ENCODE measurements at regions not wholly inside any gene's neighbourhood (a gene's known extent, or its start where the extent isn't known, plus 50 kb on each side); places are given as distances from the start of the nearest gene placed in this dataset.

GRCh38 chrX:39618178-39618577, 479.6 kb downstream of the BCOR start:
- H3K79me2 ChIP-seq (ENCODE audit: insufficient read depth, low read length), result no peaks in the 10 kb centered on the region
- H3K27ac ChIP-seq (ENCODE audit: insufficient read length, low read depth, low read length), result no peak overlapping the region
- H3T11ph ChIP-seq (ENCODE audit: low read length), result no peak overlapping the region
- Mint-ChIP-seq H3K4me3 (no peak overlapping the region), H3K27me3 (ENCODE audit: low read depth) (peaks cover 23% of the 10 kb centered on the region), H3K9me3 (peaks cover 77 to 81% of the 10 kb centered on the region in 2 experiments), H3K36me3 (ENCODE audit: insufficient read depth in 1 of 3, low read depth in 3 of 3) (peaks cover 10 to 26% (median 20%) of the 10 kb centered on the region in 3 experiments; a peak in 6 of 7 replicates), H3K4me1 (peaks cover 24 to 29% of the 10 kb centered on the region in 2 experiments), H3K27ac (no peak overlapping the region)
- WGBS (ENCODE audit: extremely low coverage, insufficient read length, low lambda C conversion rate), result no CpG with 5 or more reads among the region's 1 CpG
- no peak overlapping the region for H2AFZ ChIP-seq (ENCODE audit: low read length)
- peaks cover 7% of the 10 kb centered on the region; the same call in 1 of the 2 replicates for H3K4me1 ChIP-seq (ENCODE audit: insufficient read depth, low read length)
- H3K9me3 ChIP-seq (ENCODE audit: control insufficient read depth, low read depth, low read length), result no peaks in the 10 kb centered on the region
- no peak overlapping the region for H3K18ac ChIP-seq (ENCODE audit: insufficient read length, low read depth, low read length)
- H3K23me2 ChIP-seq (ENCODE audit: insufficient read length, low read depth, low read length, poor library complexity, severe bottlenecking), result peaks cover 3% of the 10 kb centered on the region
- H2BK15ac ChIP-seq (ENCODE audit: low read depth, low read length), result no peak overlapping the region
- no peak overlapping the region for H3K9ac ChIP-seq (ENCODE audit: extremely low read depth, insufficient read length, low read length)
- no peak overlapping the region for H2BK12ac ChIP-seq (ENCODE audit: insufficient read length, low read depth, low read length)
- H3K23ac ChIP-seq (ENCODE audit: insufficient read length, low read depth, low read length), result no peak overlapping the region
- H4K20me1 ChIP-seq (ENCODE audit: control insufficient read depth, insufficient read depth, insufficient read length), result peaks cover 2% of the 10 kb centered on the region
- H3K14ac ChIP-seq (ENCODE audit: insufficient read depth, low read length), result no peak overlapping the region
- H3K4ac ChIP-seq (ENCODE audit: low read depth, low read length), result no peak overlapping the region
- H4K91ac ChIP-seq (ENCODE audit: insufficient read length, low read depth, low read length), result no peak overlapping the region
- H3K79me1 ChIP-seq (ENCODE audit: insufficient read depth, low read depth, low read length, poor library complexity, severe bottlenecking), result no peaks in the 10 kb centered on the region
- no peaks in the 10 kb centered on the region for H3K27me3 ChIP-seq (ENCODE audit: insufficient read depth, low read length)
- no peak overlapping the region for H2BK120ac ChIP-seq (ENCODE audit: low read depth, low read length, poor library complexity, severe bottlenecking)
- no peak overlapping the region for H3K56ac ChIP-seq (ENCODE audit: insufficient read length, low read depth, low read length)
- H2AK5ac ChIP-seq (ENCODE audit: insufficient read length, low read length), result no peak overlapping the region
- H4K5ac ChIP-seq (ENCODE audit: insufficient read length, low read depth, low read length), result no peak overlapping the region
- no peak overlapping the region for H3K4me2 ChIP-seq (ENCODE audit: insufficient read depth, insufficient read length, low read length)
- no peak overlapping the region for H4K8ac ChIP-seq (replicated peaks; ENCODE audit: insufficient read length, low read depth, low read length)
- no peak overlapping the region for H2BK20ac ChIP-seq (ENCODE audit: low read depth, low read length, poor library complexity, severe bottlenecking)
- no peak overlapping the region for H2BK5ac ChIP-seq (ENCODE audit: insufficient read length, low read length)
- no peak for DNase-seq
- TF ChIP-seq, protein P1, sequence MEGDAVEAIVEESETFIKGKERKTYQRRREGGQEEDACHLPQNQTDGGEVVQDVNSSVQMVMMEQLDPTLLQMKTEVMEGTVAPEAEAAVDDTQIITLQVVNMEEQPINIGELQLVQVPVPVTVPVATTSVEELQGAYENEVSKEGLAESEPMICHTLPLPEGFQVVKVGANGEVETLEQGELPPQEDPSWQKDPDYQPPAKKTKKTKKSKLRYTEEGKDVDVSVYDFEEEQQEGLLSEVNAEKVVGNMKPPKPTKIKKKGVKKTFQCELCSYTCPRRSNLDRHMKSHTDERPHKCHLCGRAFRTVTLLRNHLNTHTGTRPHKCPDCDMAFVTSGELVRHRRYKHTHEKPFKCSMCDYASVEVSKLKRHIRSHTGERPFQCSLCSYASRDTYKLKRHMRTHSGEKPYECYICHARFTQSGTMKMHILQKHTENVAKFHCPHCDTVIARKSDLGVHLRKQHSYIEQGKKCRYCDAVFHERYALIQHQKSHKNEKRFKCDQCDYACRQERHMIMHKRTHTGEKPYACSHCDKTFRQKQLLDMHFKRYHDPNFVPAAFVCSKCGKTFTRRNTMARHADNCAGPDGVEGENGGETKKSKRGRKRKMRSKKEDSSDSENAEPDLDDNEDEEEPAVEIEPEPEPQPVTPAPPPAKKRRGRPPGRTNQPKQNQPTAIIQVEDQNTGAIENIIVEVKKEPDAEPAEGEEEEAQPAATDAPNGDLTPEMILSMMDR (conservative IDR thresholded peaks at IDR 0.05), result no peak

All from H9 (cell line).